ENCODE measurements at regions not wholly inside any gene's neighbourhood (a gene's known extent, or its start where the extent isn't known, plus 50 kb on each side); places are given as distances from the start of the nearest gene placed in this dataset.

- H3K4me1 ChIP-seq (ENCODE audit: control insufficient read depth, insufficient read depth, low read length), result no peaks in the 10 kb centered on the region
- POLR2A ChIA-PET, result no interaction called here
- H3K4me3 ChIP-seq (ENCODE audit: low read depth, low read length), result no peak overlapping the region
- no peak overlapping the region for H3K27ac ChIP-seq (ENCODE audit: extremely low read depth, low read depth, low read length)
- H3K9me3 ChIP-seq (ENCODE audit: control insufficient read depth, insufficient read depth, low read depth, low read length), result no peaks in the 10 kb centered on the region
- H3K36me3 ChIP-seq (ENCODE audit: control insufficient read depth in 2 of 2, insufficient read depth in 1 of 2, low read length in 2 of 2), result no peaks in the 10 kb centered on the region
- CTCF ChIA-PET, result no interaction called here
- TF ChIP-seq ZBTB7A (tag by site-specific recombination; IDR thresholded peaks at IDR 0.05; ENCODE audit: low read depth), result no peak
- peak; percentile 30 for TF ChIP-seq SETDB1 (IDR thresholded peaks at IDR 0.05; ENCODE audit: insufficient read length, low read length)
Measured at GRCh38 chr12:87120440-87120839, 864.2 kb upstream of the MGAT4C start.

- Histone ChIP-seq H3K27ac (ENCODE audit: extremely low read depth, low read depth, low read length) (no peak overlapping the region), H3K36me3 (ENCODE audit: control insufficient read depth in 2 of 2, insufficient read depth in 1 of 2, low read length in 2 of 2) (no peaks in the 10 kb centered on the region), H3K4me3 (ENCODE audit: low read depth, low read length) (no peak overlapping the region), H3K9me3 (ENCODE audit: control insufficient read depth, insufficient read depth, low read depth, low read length) (no peaks in the 10 kb centered on the region), H3K4me1 (ENCODE audit: control insufficient read depth, insufficient read depth, low read length) (no peaks in the 10 kb centered on the region)
- ChIA-PET POLR2A (no interaction called here), CTCF (no interaction called here)
- TF ChIP-seq KLF9 (tag by site-specific recombination; IDR thresholded peaks at IDR 0.05; ENCODE audit: low read depth) (no peak), ZNF585B (tag by site-specific recombination; IDR thresholded peaks at IDR 0.05) (no peak), ZNF132 (tag by site-specific recombination; IDR thresholded peaks at IDR 0.05; ENCODE audit: borderline replicate concordance) (no peak), ZNF416 (tag by site-specific recombination; IDR thresholded peaks at IDR 0.05) (no peak), ZNF18 (tag by site-specific recombination; IDR thresholded peaks at IDR 0.05) (no peak), KLF7 (tag by site-specific recombination; IDR thresholded peaks at IDR 0.05; ENCODE audit: borderline replicate concordance) (no peak)
Measured at GRCh38 chr12:87119713-87120112, 863.5 kb upstream of the MGAT4C start.

- Histone ChIP-seq H3K4me3 (ENCODE audit: low read depth, low read length) (no peak overlapping the region), H3K36me3 (ENCODE audit: control insufficient read depth in 2 of 2, insufficient read depth in 1 of 2, low read length in 2 of 2) (no peaks in the 10 kb centered on the region), H3K27ac (ENCODE audit: extremely low read depth, low read depth, low read length) (no peak overlapping the region), H3K9me3 (ENCODE audit: control insufficient read depth, insufficient read depth, low read depth, low read length) (no peaks in the 10 kb centered on the region), H3K4me1 (ENCODE audit: control insufficient read depth, insufficient read depth, low read length) (no peaks in the 10 kb centered on the region)
- TF ChIP-seq TRIM28 (IDR thresholded peaks at IDR 0.05; ENCODE audit: borderline replicate concordance, low read length), result no peak
- TF ChIP-seq ZNF426 (tag by site-specific recombination; IDR thresholded peaks at IDR 0.05), result no peak
- no peak for TF ChIP-seq ZBTB21 (tag by site-specific recombination; IDR thresholded peaks at IDR 0.05)
- TF ChIP-seq AEBP2 (tag by site-specific recombination; IDR thresholded peaks at IDR 0.05; ENCODE audit: borderline replicate concordance), result no peak
- no peak for TF ChIP-seq OSR2 (tag by site-specific recombination; IDR thresholded peaks at IDR 0.05)
- TF ChIP-seq ZNF501 (tag by site-specific recombination; IDR thresholded peaks at IDR 0.05), result no peak
- TF ChIP-seq ZNF768 (tag by site-specific recombination; IDR thresholded peaks at IDR 0.05), result no peak
- TF ChIP-seq REPIN1 (tag by site-specific recombination; IDR thresholded peaks at IDR 0.05; ENCODE audit: low read depth), result no peak
- TF ChIP-seq ZNF544 (tag by site-specific recombination; IDR thresholded peaks at IDR 0.05), result no peak
- no peak for TF ChIP-seq ZNF335 (tag by site-specific recombination; conservative IDR thresholded peaks at IDR 0.05)
- no peak for TF ChIP-seq KLF17 (tag by site-specific recombination; IDR thresholded peaks at IDR 0.05)
- no peak for TF ChIP-seq ZSCAN30 (tag by site-specific recombination; IDR thresholded peaks at IDR 0.05)
- no peak for TF ChIP-seq HIC1 (tag by site-specific recombination; IDR thresholded peaks at IDR 0.05)
- no peak for TF ChIP-seq ZNF404 (tag by site-specific recombination; IDR thresholded peaks at IDR 0.05)
- ChIA-PET CTCF (interaction anchor here (0.6 kb wide), 1 partner anchor 379 kb away, joined by 4 read pairs; no protein-coding TSS in a partner anchor), POLR2A (no interaction called here)
Measured at GRCh38 chr12:87117526-87117925, 861.3 kb upstream of the MGAT4C start.
